Pancreas (tissue), 10 donors: ENCODE measurements at regions not wholly inside any gene's neighbourhood (a gene's known extent, or its start where the extent isn't known, plus 50 kb on each side); places are given as distances from the start of the nearest gene placed in this dataset.
"Not testable (repeated sequence)": the region's sequence is repeated elsewhere in the genome, so short reads cannot be mapped to it uniquely, and the experiment has no call there.

ENCODE experiments used
- ATAC-seq, 4 donors: fragments of 200-7000 bp; cut with Tn5 transposase; one replicate each; pipeline versions ENCODE4 v1.8.0 to v1.9.1; 2020; ENCODE audit warnings: mild to moderate bottlenecking in 4 of 4, moderate library complexity in 4 of 4
- DNase-seq, 6 donors: peaks; one replicate each; pipeline ENCODE4 v3.0.0-alpha.2; 2020
- FAIRE-seq: peaks from 2 replicates; lab custom pipeline; 2012; peaks lifted over from hg19 to GRCh38; lab: Jason Lieb, UNC
- H3K27ac ChIP-seq, 4 donors: fragments of 200-600 bp; sonication (generic); 1 replicate in 3 of 4; 2 replicates in 1 of 4; pipeline versions ENCODE4 v1.5.0 to v1.8.0; 2020
- H3K27me3 ChIP-seq, 4 donors: fragments of 200-600 bp; one replicate each; pipeline ENCODE4 v1.8.0; 2021
- H3K36me3 ChIP-seq, 3 donors: fragments of 200-600 bp; sonication (generic) in 1 of 3; one replicate each; pipeline versions ENCODE4 v1.5.0 to v1.8.0; 2020 to 2021
- H3K4me1 ChIP-seq, 3 donors: fragments of 200-600 bp; one replicate each; pipeline ENCODE4 v1.8.0; 2021
- H3K4me3 ChIP-seq, 4 donors: fragments of 200-600 bp; sonication (generic) in 2 of 4; one replicate each; pipeline versions ENCODE4 v1.5.0 to v1.8.0; 2020 to 2021
- H3K9me3 ChIP-seq, 4 donors: fragments of 200-600 bp; one replicate each; pipeline ENCODE4 v1.8.0; 2021
- WGBS, 2 donors: extraction: QIAGEN DNeasy Blood & Tissue Kit; methylation state at CpG; one replicate each; pipeline ENCODE4 v1.1.7; 2013; 5-methylcytosine and 5-hydroxymethylcytosine counted together
- intact Hi-C, 3 donors: fragments of 100-400 bp; cut with DNase I; formaldehyde crosslinking; loops; one replicate each; pipeline versions ENCODE4 v1.11.1 to v1.14.2; 2022
- TF ChIP-seq, protein P1 (sequence below), 4 donors: fragments of 200-600 bp; sonication (generic) in 3 of 4; IDR thresholded peaks; one replicate each; pipeline versions ENCODE4 v1.5.0 to v1.8.0; 2021; ENCODE audit warnings: antibody characterized with exemption in 4 of 4
- donor health status: healthy with polysubstance abuse.
- donor health status: DM: no; HTN: no; CAD: no; lungs with moderate emphysema.
- donor health status: DM: no; HTN: no; CAD: no.
- donor health status: control.
- donor health status: control.
- donor health status: Bipolar disorder and iron deficiency.
- donor health status: DM: yes; HTN: yes; CAD: no.
- donor health status: DM: no; HTN: no; CAD: no.
- donor health status: DM: no; HTN: no; CAD: no.
- donor health status: DM: yes; HTN: yes; CAD: no.

DNA sequence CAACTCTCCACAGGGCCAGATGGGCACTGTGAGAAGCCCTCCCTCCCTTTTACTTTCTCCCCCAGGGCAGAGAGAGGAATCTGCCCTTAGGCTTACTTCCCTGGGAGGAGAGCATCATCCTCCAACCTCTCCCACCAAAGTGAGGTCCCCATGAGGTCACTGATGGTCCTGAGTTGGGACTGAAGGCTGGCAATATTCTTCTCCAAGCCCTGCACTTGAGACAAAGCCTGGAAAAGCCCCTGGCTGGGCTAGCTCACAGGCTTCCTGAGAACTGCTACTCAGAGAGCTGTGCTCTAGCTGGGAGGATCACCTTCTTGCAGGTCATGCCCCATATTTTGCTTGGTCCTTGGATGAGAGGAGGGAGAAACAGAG lies 110.0 kb upstream of the MEF2A start:
- no peaks in the 10 kb centered on the region for H3K36me3 ChIP-seq
- peaks cover 0 to 5% (median 0%) of the 10 kb centered on the region in 3 donors for H3K4me1 ChIP-seq
- no peak overlapping the region for H3K27ac ChIP-seq
- no peak for ATAC-seq
- intact Hi-C loops, result no loop called here
- H3K27me3 ChIP-seq, result no peaks in the 10 kb centered on the region
- no peak for DNase-seq
- no peak for FAIRE-seq
- TF ChIP-seq, protein P1, sequence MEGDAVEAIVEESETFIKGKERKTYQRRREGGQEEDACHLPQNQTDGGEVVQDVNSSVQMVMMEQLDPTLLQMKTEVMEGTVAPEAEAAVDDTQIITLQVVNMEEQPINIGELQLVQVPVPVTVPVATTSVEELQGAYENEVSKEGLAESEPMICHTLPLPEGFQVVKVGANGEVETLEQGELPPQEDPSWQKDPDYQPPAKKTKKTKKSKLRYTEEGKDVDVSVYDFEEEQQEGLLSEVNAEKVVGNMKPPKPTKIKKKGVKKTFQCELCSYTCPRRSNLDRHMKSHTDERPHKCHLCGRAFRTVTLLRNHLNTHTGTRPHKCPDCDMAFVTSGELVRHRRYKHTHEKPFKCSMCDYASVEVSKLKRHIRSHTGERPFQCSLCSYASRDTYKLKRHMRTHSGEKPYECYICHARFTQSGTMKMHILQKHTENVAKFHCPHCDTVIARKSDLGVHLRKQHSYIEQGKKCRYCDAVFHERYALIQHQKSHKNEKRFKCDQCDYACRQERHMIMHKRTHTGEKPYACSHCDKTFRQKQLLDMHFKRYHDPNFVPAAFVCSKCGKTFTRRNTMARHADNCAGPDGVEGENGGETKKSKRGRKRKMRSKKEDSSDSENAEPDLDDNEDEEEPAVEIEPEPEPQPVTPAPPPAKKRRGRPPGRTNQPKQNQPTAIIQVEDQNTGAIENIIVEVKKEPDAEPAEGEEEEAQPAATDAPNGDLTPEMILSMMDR (IDR thresholded peaks at IDR 0.05), result no peak
- no peak overlapping the region for H3K4me3 ChIP-seq
- no peaks in the 10 kb centered on the region for H3K9me3 ChIP-seq

DNA sequence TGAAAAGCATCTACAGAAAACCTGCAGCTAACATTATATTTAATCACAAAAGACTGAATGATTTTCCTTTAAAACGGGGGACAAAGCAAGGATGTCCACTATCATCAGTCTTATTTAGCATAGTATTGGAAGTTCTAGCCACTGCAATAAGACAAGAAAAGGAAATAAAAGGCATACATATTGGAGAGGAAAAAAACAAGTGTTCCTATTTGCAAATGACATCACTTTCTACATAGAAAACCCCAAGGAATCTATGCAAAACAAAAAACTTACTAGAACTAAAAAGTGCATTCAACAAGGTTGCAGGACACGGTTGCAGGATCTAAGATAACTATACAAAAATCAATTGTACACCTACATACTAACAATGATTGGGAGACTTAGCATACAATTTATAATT lies 101.6 kb upstream of the MEF2A start:
- Histone ChIP-seq H3K36me3 (no peaks in the 10 kb centered on the region), H3K4me3 (no peak overlapping the region), H3K9me3 (no peaks in the 10 kb centered on the region), H3K27ac (no peak overlapping the region), H3K27me3 (no peaks in the 10 kb centered on the region), H3K4me1 (no peaks in the 10 kb centered on the region)
- intact Hi-C loops, result no loop called here
- FAIRE-seq (no peak), DNase-seq (no peak), ATAC-seq (no peak)
- TF ChIP-seq, protein P1 (IDR thresholded peaks at IDR 0.05), result no peak
- WGBS, 2 donors, result 43 to 58% methylated on average over 2 of the region's 2 CpGs

DNA sequence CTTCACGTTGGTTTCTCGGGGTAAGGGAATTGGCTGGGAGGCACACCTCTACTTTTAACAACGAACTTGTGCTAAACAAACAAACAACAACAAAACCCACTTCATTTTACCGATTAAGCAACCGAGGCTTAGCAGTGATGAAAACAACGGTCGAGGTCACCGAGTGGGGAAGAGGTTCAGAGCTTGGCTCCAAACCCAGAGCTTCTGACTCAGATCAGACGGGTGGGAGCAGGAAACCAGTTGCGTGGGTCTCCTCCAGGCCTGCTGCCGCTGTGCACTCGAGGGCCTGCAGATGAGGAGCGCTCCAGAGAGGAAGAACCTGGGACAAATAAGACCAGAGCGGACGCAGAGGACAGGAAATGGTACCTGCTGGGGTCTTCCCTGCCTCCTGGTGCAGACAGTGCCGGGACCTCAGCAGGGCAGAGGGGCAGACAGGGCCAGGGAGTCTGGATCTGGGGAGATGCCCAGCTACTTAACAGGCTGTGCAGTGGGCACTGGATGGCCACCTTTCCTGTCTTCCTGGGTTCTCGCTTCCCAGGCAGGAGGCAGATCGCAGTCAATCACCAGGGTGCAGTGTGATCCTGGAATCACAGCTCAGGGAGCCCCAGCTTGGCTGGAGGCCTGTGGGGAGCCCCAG lies 99.0 kb upstream of the MEF2A start:
- TF ChIP-seq, protein P1 (IDR thresholded peaks at IDR 0.05), result no peak
- intact Hi-C loops, result no loop called here
- ATAC-seq (peak in 2 of 4 donors; percentile 22 to 46), FAIRE-seq (no peak), DNase-seq (no peak)
- Histone ChIP-seq H3K4me1 (no peaks in the 10 kb centered on the region), H3K4me3 (no peak overlapping the region), H3K9me3 (no peaks in the 10 kb centered on the region), H3K27ac (no peak overlapping the region), H3K27me3 (no peaks in the 10 kb centered on the region), H3K36me3 (no peaks in the 10 kb centered on the region)
- 77 to 82% methylated on average over 18 of the region's 18 CpGs for WGBS, 2 donors

DNA sequence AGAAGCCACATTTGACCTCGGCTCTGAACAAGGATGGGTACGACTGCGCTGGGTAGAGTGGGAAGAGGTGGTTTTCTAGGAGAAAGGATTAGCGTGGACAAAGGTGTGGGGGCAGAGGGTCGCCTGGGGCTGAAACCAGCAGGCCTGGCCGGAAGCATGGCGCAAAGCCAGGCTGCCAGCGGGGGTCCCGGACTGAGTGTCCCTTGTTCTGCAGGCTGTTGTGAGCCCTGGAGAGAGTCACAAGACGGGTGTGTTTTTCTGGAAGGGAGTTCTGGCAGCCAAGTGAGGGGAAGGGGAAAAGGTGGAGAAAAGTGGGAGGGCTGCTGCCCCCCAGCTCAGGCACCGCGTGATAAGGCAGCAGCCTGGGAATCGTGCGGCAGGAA lies 98.5 kb upstream of the MEF2A start:
- no peaks in the 10 kb centered on the region for H3K27me3 ChIP-seq
- H3K27ac ChIP-seq, result no peak overlapping the region
- no peak for DNase-seq
- no peak for FAIRE-seq
- no peak overlapping the region for H3K4me3 ChIP-seq
- no peaks in the 10 kb centered on the region for H3K9me3 ChIP-seq
- H3K36me3 ChIP-seq, result no peaks in the 10 kb centered on the region
- 78 to 84% methylated on average over 14 of the region's 14 CpGs for WGBS, 2 donors
- peaks cover 0 to 5% (median 0%) of the 10 kb centered on the region in 3 donors for H3K4me1 ChIP-seq
- intact Hi-C loops, result no loop called here
- TF ChIP-seq, protein P1 (IDR thresholded peaks at IDR 0.05), result no peak
- ATAC-seq, result no peak

DNA sequence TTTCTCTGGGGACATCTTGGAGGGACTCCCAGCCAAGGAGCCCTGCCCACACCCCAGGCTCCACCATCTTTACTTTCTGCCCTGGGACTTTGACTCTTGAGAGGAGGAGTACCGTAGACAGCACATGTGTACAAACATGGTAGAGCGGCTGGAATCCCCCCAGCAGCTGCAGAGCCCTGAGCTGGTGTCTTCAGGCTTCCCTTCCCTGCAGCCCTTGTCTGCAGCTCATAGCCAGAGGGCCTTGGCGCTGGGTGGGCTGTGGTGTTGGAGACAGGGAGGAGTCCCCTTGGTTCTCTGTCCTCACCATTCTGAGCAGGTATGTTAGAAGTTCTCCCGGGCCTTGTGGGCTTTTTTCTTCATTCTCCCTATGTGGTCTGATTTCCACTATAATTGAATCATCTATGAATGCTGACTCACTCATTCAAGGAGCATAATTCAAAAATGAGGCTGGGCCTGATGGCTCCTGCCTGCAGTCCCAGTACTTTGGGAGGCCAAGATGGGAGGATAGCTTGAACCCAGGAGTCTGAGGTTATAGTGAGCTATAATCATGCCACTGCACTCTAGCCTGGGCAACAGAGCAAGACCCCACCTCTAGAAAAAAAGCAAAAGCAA lies 97.8 kb upstream of the MEF2A start:
- Histone ChIP-seq H3K4me3 (no peak overlapping the region), H3K36me3 (no peaks in the 10 kb centered on the region), H3K27me3 (no peaks in the 10 kb centered on the region), H3K9me3 (no peaks in the 10 kb centered on the region), H3K27ac (no peak overlapping the region), H3K4me1 (peaks cover 0 to 9% (median 0%) of the 10 kb centered on the region in 3 donors)
- ATAC-seq, result no peak
- intact Hi-C loops, result no loop called here
- TF ChIP-seq, protein P1 (IDR thresholded peaks at IDR 0.05), result no peak
- no peak for FAIRE-seq
- 68 to 72% methylated on average over 4 of the region's 4 CpGs for WGBS, 2 donors
- DNase-seq, result no peak

DNA sequence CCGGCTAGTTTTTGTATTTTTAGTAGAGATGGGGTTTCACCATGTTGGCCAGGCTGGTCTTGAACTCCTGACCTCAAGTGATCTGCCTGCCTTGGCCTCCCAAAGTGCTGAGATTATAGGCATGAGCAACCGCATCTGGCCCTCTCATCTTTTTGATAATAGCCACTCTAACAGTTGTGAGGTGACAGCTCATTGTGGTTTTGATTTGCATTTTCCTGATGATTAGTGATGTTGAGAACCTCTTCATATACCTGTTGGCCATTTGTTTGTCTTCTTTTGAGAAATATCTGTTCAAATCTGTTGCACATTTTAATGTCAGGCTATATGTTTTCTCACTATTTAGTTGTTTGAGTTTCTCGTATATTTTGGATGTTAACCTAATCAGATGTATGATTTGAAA lies 95.6 kb upstream of the MEF2A start:
- H3K36me3 ChIP-seq, DNase-seq, H3K9me3 ChIP-seq, H3K4me3 ChIP-seq, H3K4me1 ChIP-seq, intact Hi-C loops, FAIRE-seq, H3K27ac ChIP-seq, H3K27me3 ChIP-seq, ATAC-seq: not testable (repeated sequence)
- WGBS, 2 donors, result 90 to 93% methylated on average over 3 of the region's 3 CpGs
